ENCODE measurements at regions not wholly inside any gene's neighbourhood (a gene's known extent, or its start where the extent isn't known, plus 50 kb on each side); places are given as distances from the start of the nearest gene placed in this dataset.

GRCh38 chr14:34275530-34275929 is 186.5 kb downstream of the SPTSSA start:
- TF ChIP-seq CTCF (IDR thresholded peaks at IDR 0.05; ENCODE audit: extremely low read depth in 1 of 2, insufficient read depth in 1 of 2, low read depth in 1 of 2, low read length in 2 of 2) (no peak), POLR2A (IDR thresholded peaks at IDR 0.05; ENCODE audit: low read depth, low read length) (no peak), POLR2AphosphoS5 (IDR thresholded peaks at IDR 0.05; ENCODE audit: insufficient read depth, low read depth, low read length) (no peak), EZH2 (IDR thresholded peaks at IDR 0.05; ENCODE audit: borderline replicate concordance, low read depth, low read length, severe bottlenecking) (no peak), MYC (IDR thresholded peaks at IDR 0.05; ENCODE audit: low read depth, low read length) (no peak), MAX (IDR thresholded peaks at IDR 0.05; ENCODE audit: insufficient read depth, insufficient read length) (no peak), GATA2 (IDR thresholded peaks at IDR 0.05; ENCODE audit: insufficient read depth, insufficient read length, low read depth, low read length) (no peak), JUN (IDR thresholded peaks at IDR 0.05; ENCODE audit: borderline replicate concordance, insufficient read depth, insufficient read length, low read depth) (no peak), FOS (IDR thresholded peaks at IDR 0.05; ENCODE audit: borderline replicate concordance, insufficient read depth, low read length) (no peak)

All from endothelial cell of umbilical vein (primary cell).